GM18507 (cell line): ENCODE measurements at regions not wholly inside any gene's neighbourhood (a gene's known extent, or its start where the extent isn't known, plus 50 kb on each side); places are given as distances from the start of the nearest gene placed in this dataset.

ENCODE experiments used
- DNase-seq: peaks from one replicate; pipeline ENCODE4 v3.0.0; 2011; ENCODE audit warnings: low read depth; ENCODE audit not compliant: insufficient read length; ENCODE audit errors: extremely low spot score
- FAIRE-seq: peaks from 2 replicates; lab custom pipeline; 2011; peaks lifted over from hg19 to GRCh38; lab: Jason Lieb, UNC

DNA sequence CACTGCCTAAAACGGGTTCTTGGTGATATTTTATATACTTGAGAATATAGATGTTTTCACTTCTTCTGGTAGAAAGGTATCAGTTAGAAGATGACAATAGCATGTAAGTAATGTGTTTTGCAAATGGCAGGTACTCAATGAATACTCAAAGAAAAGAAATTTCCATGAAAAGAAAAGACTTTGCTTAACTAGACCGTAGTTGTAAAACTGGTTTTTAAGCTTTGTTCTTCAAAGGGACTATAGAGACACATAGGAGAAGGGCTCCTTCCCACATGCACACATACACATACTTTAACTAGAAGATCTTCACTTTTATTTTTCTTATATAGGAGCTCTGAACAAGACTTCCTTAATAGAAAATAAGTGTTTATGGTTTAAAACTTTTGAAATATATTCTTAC lies 215.3 kb upstream of the RND3 start:
- FAIRE-seq (no peak), DNase-seq (no peak)

DNA sequence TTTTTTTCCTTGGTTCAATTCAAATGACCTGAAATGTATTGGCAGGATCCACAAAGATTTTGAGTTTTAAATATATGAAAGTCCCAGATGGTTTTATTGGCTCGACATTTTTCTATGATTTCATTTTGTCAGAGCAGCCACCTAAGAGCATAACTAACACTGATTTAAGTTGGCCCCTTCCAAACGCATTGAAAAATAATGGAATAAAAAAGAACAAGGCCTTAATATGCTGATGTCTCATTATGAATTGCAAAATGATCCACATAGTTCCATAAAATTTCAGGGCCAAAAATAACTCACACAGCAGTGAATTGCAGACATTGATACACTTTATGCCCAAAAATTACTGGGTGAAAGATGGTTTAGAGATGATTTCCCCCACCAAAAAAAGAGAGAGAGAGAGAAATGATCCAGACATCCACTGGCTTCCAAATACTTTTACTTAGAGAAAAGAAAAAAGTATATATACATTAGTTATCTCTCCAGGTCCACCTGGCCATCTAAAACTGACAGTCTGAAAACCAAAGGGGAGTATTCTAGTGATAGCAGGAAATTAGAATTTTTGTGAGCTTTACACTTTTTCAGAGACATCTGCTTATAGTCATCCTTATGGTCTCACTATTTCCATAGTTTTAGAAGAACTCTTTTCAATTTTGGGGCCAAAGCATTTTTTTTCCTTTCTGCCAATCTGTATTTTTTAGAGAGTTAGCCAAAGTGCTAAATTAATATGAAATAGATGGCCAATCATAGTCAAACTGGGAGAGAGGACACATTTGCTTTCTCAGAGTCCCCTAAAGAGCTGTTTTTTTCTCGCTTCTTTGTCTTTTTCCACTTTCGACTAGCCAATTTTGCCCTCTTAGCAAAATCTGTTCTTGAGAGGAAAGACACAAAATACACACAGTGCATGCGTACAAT lies 213.5 kb upstream of the RND3 start:
- DNase-seq (no peak), FAIRE-seq (no peak)

DNA sequence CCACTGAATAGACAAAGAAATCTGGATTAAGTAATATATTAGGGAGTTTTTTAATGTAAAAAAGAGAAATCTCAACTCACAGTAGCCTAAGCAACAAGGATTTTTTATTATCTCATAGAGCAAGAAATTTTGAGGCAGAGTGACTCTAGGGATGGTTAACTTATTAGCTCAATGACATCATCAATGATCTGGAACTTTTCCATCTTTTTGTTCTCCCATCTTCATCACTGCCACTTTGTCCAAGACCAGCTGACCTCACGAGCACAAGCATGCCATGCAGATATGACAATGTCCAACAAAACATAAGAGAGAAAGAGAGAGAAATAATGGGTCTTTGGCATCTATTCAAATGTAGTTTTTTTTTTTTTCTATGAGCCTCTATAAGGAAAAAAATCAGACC lies 211.8 kb upstream of the RND3 start:
- FAIRE-seq (no peak), DNase-seq (no peak)

DNA sequence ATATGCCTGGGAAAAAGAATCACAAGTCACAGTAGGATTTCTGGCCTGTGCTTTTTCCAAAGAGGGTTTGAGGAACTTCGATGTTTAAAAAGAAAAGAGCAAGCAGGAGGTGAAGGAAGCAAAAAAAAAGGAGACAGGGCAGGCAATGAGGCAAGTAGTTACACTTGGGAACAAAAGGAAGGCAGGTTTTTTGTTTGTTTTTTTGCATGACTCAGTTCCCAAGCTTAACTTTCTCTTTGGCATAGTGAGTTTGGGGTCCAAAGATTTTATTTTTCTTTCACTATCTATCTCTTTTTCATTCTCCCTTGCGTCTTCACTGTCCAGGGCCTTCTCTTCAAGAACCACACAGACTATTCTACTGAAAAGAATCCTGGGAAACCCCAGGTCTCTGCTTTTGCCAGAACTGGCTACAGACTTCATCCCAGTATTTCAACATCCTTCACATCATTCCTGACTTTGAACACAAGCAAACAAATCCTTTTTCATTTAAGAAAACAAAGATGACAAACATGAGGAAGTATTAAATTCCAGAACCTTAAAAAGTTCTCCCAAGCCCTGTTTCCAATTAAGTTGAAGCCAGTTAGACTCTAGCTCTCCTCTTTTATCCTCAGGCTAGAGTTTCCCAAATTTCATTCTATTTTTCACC lies 210.7 kb upstream of the RND3 start:
- FAIRE-seq: no peak
- no peak for DNase-seq

DNA sequence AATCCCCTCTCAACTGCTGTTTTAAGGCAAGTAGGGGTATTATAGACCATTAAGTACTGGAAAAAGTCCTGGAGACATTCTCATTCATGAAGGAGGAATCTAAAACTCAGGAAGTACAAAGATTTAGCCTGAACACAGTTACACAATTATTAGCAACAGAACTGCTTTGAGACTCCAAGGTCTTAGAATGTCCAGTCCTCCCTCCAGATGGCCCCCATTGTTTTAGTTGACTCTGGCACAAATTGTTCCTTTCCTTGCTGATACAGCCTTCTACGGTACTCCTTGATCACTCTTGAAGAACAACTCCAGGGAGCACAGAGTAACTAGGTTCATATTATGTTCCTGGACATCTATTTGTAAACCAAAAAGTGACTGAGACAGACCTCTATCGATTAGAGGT lies 210.1 kb upstream of the RND3 start:
- DNase-seq (no peak), FAIRE-seq (no peak)

DNA sequence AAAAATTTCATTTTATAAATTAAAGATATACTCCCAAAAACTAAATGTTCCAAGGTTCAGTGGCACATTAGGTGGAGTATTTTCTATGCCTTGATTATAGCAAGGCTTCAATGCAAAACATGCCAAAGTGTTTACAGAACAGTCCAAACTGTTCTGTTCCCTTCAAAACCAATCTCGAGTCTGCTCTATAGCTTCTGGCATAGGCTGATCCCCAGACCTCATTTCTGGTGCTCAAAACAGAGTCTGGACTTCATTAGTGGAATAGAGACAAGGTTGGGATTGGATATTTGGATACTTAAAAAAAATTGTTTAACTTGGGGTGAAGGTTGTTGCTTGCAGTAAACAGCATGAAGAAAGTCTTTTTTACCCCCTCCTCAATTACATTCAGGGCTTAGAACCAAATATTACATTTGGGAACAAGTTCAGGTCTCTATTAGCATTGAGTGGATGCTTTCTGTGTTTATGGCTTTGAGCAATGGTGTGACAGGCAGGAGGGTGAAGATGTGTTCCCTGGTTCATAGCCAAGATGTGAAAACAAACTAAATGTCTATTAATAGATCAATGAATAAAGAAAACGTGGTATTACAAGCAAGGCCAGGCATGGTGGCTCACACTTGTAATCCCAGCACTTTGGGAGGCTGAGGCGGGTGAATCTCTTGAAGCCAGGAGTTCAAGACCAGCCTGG lies 208.1 kb upstream of the RND3 start:
- FAIRE-seq (no peak), DNase-seq (no peak)

DNA sequence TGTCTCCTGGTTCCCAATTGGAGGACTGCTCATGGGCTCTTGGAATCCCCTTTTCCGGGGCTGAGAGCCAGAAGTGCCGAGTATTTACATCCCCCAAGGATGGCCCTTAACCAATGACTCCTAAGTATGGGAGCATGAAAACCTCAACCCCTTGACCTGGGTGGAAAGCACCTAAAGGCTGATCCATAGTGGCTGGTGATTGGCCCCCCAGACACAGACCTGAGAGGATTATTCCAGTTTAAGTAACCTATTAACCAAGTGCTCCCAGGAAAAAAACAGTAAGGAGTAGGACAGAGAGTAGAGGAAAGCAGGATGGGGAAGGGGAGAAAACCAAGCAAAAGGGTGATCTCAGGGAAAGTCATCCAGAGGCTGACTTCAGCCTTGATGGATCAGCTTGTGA lies 206.1 kb upstream of the RND3 start:
- no peak for FAIRE-seq
- DNase-seq: no peak

DNA sequence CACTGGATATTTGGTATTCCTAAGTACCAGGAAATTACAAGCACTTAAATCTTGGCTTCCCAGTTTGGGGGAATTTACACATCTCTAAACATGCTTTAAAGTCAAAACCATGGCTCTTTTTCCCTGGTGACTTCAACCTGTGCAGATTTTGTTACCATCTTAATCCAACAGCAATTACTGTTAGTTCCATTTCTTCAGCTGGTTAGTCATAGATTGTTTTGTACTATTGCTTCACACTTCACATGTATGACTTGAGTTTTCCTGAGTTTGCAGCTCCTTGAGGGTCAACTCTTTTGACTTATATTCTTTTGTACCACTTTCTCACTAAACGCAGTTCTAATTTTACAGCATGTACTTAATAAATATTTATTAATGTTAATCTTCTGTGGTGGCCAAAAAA lies 203.4 kb upstream of the RND3 start:
- FAIRE-seq (no peak), DNase-seq (no peak)

DNA sequence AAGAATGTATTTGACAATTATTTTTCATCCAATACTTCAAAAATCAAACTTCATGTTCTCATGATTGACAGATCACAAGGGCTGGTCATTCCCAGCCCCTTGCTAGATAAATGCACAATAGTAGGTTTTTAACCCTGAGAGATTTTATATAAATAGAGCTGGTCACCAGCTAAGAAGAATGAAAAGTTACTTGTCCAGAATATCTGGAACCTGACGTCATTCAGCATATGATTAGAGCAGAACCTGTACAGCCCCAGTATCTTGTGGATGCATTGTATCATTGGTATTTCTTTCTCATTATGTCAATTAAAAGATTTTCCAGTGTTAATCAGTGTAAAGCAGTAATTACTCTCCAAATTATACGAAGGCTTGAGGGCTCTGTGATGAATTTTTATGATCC lies 202.8 kb upstream of the RND3 start:
- DNase-seq (no peak), FAIRE-seq (no peak)

DNA sequence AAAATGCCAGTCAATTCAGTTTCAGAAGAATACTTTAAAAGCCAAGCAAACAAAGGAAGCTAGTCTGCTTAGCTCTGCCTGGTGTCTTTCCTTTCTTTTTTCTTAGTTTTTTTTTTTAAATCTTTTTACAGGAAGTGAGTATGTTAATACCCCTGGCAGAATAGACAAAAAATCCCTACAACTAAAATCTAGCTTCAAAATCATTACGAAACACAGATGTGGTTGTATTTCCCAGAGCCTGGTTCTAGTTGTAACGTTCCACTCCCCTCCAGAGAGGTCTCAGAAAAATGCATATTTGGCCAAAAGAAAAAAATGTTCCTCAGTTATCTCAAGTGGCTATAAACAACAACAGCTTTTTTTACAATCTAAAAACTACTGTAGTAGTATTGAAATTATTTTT lies 202.1 kb upstream of the RND3 start:
- no peak for FAIRE-seq
- no peak for DNase-seq

DNA sequence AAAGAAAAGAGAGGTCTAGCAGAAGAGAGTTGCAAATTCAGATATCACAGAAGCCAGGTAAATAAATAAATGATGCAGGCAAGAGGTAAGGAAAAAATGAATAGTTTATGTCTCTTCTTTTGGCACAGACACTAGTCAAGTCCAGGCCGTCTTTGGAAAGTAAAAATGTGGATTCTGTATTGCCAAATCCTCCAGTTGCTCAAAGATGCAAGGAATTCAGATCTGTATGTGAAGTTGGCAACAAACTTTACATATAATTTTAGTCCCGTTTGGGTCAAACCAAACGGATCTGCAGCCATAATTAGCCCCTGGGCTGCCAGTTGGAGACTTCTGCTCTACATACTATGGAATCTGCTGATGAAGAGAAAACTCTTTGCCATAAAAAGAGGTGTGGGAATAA lies 200.5 kb upstream of the RND3 start:
- no peak for DNase-seq
- no peak for FAIRE-seq

DNA sequence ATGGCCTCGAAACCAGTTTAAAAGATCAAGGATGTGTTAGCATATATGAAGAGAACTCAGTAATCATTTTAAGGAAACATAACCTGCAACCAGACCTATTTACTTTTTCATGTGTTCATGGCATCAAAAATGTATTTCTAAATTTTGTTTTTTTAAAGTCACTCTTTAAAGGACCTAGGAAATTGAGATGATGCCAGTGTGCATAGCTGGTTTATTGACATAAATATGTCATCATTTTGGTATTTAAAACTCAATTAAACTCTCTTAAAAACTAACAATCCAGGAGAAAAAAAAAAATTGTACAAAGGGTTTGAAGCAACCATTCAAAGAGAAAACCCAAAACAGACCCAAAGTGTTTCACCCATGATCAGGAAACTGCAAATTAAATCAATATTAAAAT lies 198.9 kb upstream of the RND3 start:
- no peak for FAIRE-seq
- no peak for DNase-seq

DNA sequence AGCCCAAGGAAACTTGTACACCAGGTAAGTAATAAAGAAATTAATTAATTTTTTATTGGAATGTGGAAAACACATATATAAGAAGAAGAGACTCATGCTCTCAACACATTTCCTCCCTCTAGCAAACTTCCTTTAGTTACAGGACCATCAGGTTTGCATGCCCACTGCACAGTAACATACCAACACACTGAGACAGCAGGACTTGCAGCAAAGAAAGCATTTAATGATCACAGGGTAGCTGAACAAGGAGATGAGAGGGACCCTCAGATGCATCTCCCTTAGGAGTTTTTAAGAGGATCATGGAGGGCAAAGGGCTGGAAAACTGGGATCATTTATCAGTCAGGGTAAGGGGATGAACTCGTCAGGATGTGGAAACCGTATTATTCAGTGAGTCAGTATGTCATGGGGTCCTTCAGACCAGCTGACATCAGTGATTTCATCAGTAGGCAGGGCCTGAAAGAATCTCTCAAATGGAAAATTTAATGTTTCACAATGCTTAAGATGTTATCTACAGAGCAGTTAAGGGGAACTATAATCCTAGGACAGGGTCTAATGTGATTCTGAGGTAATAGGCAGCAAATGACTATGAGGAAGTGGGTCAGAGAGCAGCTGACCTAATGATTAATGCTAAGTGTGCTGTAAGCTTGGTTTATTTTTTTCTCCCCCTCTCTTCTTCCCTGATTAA lies 193.8 kb upstream of the RND3 start:
- no peak for DNase-seq
- no peak for FAIRE-seq

DNA sequence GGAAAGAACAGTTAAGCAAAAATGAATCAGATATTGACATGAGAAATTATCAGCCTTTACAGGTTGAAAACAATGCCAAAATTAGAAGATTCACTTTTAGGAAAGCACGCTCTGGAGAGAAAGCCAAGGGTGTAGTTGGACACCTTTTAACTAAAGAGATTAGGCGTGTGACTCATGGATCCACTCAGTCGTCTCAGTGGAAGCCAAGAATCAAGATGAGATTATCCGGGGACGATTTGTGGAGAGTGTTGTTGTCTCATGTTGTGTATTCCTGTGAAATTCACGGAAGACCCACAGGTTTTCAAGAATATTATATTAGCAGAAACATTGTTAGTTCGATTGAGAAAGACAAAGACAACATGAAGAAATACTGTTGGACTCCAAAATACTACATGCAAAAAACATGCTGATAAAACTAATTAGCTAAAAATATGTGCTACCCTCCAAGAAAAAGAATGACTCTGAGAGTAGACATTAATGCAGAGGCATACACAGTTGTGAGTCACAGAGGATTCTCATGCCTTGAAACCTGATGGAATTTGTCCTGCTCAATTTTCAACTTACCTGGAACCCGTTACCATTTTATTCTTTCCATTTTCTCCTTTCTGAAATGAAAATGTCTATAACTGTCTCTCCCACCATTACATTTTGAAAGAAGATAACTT lies 192.1 kb upstream of the RND3 start:
- FAIRE-seq (no peak), DNase-seq (no peak)

DNA sequence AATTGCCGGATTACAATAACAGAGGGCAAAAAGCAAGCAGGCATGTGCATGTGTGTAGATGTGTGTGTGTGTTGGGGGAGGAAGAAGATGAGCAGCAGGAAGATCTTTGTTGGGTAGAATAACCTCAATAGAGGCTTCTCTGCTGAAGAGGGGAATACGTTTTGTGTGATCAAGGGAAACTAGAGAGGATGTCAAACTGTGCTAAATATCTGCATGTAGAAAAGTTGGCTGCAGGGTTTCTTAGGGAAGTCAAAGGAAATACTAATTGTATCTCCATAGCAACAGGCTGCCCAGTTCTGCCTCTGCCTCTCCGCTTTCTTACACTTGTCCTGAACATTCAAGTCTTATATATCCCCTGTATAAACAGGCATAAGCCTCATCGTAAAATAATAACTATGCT lies 190.1 kb upstream of the RND3 start:
- DNase-seq (no peak), FAIRE-seq (no peak)

DNA sequence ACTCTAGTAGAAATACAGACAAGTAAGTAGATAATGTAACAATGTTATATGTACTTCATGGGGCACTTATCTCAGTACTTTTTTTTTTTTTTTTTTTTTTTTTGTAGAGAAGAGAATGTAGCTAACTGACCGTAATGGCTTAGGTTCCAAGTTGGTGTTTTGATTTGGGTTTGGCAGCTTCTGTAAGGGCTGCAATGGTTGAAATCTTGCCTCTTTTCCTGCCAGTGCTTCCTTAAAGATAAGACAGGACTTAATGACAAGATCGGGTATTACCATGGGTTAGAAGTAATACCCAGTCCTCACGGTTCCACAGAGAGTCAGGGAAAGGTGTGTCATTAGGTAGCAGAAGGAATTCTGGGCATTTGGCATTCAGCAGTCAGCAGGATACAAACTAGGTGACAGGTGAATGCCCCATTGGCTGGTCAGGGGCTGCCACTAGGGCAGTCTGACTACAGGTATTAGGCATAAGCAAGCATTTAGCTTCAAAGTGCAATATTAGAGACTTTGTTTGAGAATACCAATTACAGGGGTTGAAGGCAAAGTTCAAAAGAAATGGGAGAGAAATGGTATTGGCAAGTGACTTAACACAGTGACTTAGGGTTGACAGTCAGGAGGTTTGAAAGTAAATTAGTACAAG lies 189.4 kb upstream of the RND3 start:
- no peak for DNase-seq
- FAIRE-seq: no peak

DNA sequence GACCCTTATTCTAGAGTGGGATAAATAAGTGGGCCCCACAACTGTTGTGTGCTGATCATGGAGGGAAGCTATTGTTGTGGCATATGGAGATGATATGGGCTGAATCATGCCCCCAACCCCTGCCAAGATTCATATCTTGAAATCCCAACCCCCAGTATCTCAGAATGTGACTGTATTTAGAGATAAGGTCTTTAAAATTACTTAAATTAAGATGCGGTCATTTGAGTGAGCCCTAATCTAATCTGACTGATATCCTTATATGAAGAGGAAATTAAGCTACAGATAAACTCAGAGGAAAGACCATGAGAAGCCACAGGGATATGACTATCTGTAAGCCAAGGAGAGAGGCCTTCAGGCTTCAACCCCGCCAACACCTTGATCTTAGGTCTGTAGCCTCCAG lies 188.3 kb upstream of the RND3 start:
- DNase-seq (no peak), FAIRE-seq (no peak)

DNA sequence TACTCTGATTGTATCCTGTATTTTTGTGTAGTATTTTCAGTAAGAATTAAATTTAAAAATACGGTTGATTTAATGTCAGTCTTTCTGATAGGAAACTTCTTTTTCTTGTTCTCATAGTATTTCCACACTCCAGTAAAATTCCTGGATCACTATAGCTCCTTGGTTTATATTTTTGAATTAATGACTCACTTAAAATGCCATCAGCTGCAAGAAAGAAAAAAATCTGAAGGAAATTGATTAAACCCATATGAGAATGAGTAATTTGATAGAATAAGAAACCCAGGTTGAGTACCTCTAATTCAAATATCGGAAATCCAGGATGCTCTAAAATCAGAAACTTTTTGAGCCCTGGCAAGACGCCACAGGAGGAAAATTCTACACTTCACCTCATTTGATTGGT lies 186.8 kb upstream of the RND3 start:
- FAIRE-seq: no peak
- no peak for DNase-seq

DNA sequence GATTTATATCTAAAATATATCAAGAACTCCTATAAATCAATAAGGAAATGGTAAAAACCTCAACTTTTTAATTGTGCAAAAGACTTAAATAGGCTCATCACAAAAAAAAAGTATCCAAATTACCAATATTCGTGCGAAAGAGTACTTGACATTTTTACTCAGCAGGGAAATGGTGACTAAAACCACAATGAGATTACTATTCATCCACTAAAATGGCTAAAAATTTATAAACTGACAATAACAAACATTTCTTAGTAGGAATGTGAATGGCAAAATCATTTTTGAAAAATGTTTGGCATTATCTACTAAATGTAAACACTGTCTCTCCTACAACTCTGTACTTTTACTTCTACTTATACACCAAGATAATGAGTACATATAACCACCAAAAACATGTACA lies 184.8 kb upstream of the RND3 start:
- DNase-seq (no peak), FAIRE-seq (no peak)
